ENCODE measurements at regions not wholly inside any gene's neighbourhood (a gene's known extent, or its start where the extent isn't known, plus 50 kb on each side); places are given as distances from the start of the nearest gene placed in this dataset.

DNA sequence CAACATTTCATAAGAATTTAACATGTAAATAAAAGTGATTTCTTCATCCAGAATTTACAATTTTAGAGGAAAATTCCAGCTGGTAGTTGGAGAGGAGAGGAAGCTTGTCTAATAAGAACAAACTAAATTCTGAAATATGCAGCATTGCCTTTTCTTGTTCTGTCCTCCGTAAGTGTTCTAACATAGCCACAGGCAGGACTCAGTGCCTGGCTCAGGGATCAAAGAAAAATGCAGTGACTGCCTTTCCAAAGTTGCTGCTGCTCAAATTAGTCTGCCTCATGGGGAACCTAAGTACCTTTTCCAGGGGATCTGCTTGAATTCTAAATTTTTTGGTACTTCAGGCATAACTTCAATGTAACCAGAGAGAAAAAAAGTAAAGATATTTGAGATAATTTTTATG is 713.0 kb upstream of the CADM2 start:
- TF ChIP-seq, protein P1, sequence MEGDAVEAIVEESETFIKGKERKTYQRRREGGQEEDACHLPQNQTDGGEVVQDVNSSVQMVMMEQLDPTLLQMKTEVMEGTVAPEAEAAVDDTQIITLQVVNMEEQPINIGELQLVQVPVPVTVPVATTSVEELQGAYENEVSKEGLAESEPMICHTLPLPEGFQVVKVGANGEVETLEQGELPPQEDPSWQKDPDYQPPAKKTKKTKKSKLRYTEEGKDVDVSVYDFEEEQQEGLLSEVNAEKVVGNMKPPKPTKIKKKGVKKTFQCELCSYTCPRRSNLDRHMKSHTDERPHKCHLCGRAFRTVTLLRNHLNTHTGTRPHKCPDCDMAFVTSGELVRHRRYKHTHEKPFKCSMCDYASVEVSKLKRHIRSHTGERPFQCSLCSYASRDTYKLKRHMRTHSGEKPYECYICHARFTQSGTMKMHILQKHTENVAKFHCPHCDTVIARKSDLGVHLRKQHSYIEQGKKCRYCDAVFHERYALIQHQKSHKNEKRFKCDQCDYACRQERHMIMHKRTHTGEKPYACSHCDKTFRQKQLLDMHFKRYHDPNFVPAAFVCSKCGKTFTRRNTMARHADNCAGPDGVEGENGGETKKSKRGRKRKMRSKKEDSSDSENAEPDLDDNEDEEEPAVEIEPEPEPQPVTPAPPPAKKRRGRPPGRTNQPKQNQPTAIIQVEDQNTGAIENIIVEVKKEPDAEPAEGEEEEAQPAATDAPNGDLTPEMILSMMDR (IDR thresholded peaks at IDR 0.05; ENCODE audit: poor library complexity): no peak
- no peak for TF ChIP-seq EZH2phosphoT487 (IDR thresholded peaks at IDR 0.05; ENCODE audit: low read depth, severe bottlenecking, unreplicated experiment)

Data from hepatocyte (in vitro differentiated cells).